Activated CD4-positive, alpha-beta T cell treated with anti-CD3 and anti-CD28 coated beads for 1 hour (primary cell): ENCODE measurements at regions not wholly inside any gene's neighbourhood (a gene's known extent, or its start where the extent isn't known, plus 50 kb on each side); places are given as distances from the start of the nearest gene placed in this dataset.

Experiments
- DNase-seq: peaks from one replicate; pipeline ENCODE4 v3.0.0-alpha.2; 2020

- DNase-seq: no peak
These were observed 1622.8 kb downstream of the HACE1 start for GRCh38 chr6:103236923-103237322.

- no peak for DNase-seq
These were observed 1628.5 kb downstream of the HACE1 start for GRCh38 chr6:103231181-103231580.

GRCh38 chr6:103215847-103216246 is 1643.9 kb downstream of the HACE1 start:
- no peak for DNase-seq

GRCh38 chr6:103210686-103211085 is 1649.0 kb downstream of the HACE1 start:
- DNase-seq: no peak

- no peak for DNase-seq
These were observed 1661.3 kb downstream of the HACE1 start for GRCh38 chr6:103198386-103198785.

- no peak for DNase-seq
These were observed 1666.3 kb downstream of the HACE1 start for GRCh38 chr6:103193413-103193812.

GRCh38 chr6:103191391-103192093 is 1668.2 kb downstream of the HACE1 start:
- DNase-seq: no peak

- DNase-seq: no peak
These were observed 1674.9 kb downstream of the HACE1 start for GRCh38 chr6:103184776-103185175.

GRCh38 chr6:103183831-103184411 is 1675.8 kb downstream of the HACE1 start:
- DNase-seq: no peak

GRCh38 chr6:103178193-103178592 is 1681.5 kb downstream of the HACE1 start:
- DNase-seq: no peak

GRCh38 chr6:103177791-103178190 is 1681.9 kb downstream of the HACE1 start:
- no peak for DNase-seq

- no peak for DNase-seq
These were observed 1684.7 kb downstream of the HACE1 start for GRCh38 chr6:103175056-103175455.

GRCh38 chr6:103167345-103168071 is 1692.2 kb downstream of the HACE1 start:
- no peak for DNase-seq

GRCh38 chr6:103154779-103155572 is 1704.7 kb downstream of the HACE1 start:
- DNase-seq: no peak

GRCh38 chr6:103153016-103153415 is 1706.7 kb downstream of the HACE1 start:
- DNase-seq: no peak

GRCh38 chr6:103142902-103143301 is 1716.8 kb downstream of the HACE1 start:
- no peak for DNase-seq

- no peak for DNase-seq
These were observed 1719.3 kb downstream of the HACE1 start for GRCh38 chr6:103140308-103141027.

- no peak for DNase-seq
These were observed 1720.3 kb downstream of the HACE1 start for GRCh38 chr6:103139377-103139776.

- DNase-seq: no peak
These were observed 1731.0 kb downstream of the GRIK2 start for GRCh38 chr6:103124471-103124870.

- no peak for DNase-seq
These were observed 1729.5 kb downstream of the GRIK2 start for GRCh38 chr6:103122766-103123601.

- DNase-seq: no peak
These were observed 1725.5 kb downstream of the GRIK2 start for GRCh38 chr6:103119056-103119455.

- DNase-seq: no peak
These were observed 1721.1 kb downstream of the GRIK2 start for GRCh38 chr6:103114582-103114981.
